Astrocyte (in vitro differentiated cells and primary cell): ENCODE measurements at regions not wholly inside any gene's neighbourhood (a gene's known extent, or its start where the extent isn't known, plus 50 kb on each side); places are given as distances from the start of the nearest gene placed in this dataset.

ENCODE experiments used
- CTCF ChIP-seq: IDR thresholded peaks from 2 replicates; pipeline ENCODE4 v1.5.1; 2011; ENCODE audit warnings: low read depth, mild to moderate bottlenecking, inconsistent platforms, low read length, moderate library complexity; ENCODE audit not compliant: insufficient read depth
- EZH2 ChIP-seq: IDR thresholded peaks from 2 replicates; pipeline ENCODE4 v1.6.1; 2012; ENCODE audit warnings: mild to moderate bottlenecking, low read length, inconsistent platforms; ENCODE audit not compliant: insufficient read depth

GRCh38 chr6:4336084-4336483 lies 200.7 kb upstream of the ECI2 start:
- no peak for TF ChIP-seq CTCF
- no peak for TF ChIP-seq EZH2
